Hepatocyte (in vitro differentiated cells): ENCODE measurements at regions not wholly inside any gene's neighbourhood (a gene's known extent, or its start where the extent isn't known, plus 50 kb on each side); places are given as distances from the start of the nearest gene placed in this dataset.

Experiments
- EZH2 ChIP-seq: fragments of 200-600 bp; sonication (generic); IDR thresholded peaks from 2 replicates; pipeline ENCODE4 v1.6.1; 2016; ENCODE audit warnings: antibody characterized with exemption, mild to moderate bottlenecking, borderline replicate concordance
- EZH2phosphoT487 ChIP-seq: fragments of 200-600 bp; sonication (generic); IDR thresholded peaks from one replicate; pipeline ENCODE4 v1.6.1; 2018; ENCODE audit warnings: antibody characterized with exemption, mild to moderate bottlenecking, low read depth, moderate library complexity; ENCODE audit not compliant: unreplicated experiment, severe bottlenecking
- TF ChIP-seq, protein P1 (sequence below): fragments of 200-600 bp; sonication (generic); IDR thresholded peaks from 2 replicates; pipeline ENCODE4 v1.5.1; 2016; ENCODE audit warnings: antibody characterized with exemption, mild to moderate bottlenecking; ENCODE audit not compliant: poor library complexity

DNA sequence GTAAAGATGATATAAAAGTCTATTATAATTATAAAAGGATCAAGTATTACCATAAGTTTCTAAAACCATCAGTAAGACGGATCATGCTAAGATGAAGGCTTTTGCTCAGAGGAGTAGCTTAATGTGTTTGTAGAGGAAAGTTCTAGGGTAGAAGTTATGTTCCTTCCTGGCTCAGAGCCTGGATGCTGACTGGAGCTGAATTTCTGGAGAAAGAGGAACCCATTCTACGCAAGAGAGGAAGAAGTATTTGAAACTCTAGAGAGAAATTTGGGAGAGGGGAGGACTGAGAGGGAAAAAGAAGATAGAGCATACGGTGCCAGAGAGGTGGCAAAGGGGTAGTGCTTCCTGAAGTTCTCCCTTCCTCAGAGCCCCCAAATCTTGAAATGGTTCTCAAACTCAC lies 51.4 kb upstream of the SGCG start:
- TF ChIP-seq, protein P1, sequence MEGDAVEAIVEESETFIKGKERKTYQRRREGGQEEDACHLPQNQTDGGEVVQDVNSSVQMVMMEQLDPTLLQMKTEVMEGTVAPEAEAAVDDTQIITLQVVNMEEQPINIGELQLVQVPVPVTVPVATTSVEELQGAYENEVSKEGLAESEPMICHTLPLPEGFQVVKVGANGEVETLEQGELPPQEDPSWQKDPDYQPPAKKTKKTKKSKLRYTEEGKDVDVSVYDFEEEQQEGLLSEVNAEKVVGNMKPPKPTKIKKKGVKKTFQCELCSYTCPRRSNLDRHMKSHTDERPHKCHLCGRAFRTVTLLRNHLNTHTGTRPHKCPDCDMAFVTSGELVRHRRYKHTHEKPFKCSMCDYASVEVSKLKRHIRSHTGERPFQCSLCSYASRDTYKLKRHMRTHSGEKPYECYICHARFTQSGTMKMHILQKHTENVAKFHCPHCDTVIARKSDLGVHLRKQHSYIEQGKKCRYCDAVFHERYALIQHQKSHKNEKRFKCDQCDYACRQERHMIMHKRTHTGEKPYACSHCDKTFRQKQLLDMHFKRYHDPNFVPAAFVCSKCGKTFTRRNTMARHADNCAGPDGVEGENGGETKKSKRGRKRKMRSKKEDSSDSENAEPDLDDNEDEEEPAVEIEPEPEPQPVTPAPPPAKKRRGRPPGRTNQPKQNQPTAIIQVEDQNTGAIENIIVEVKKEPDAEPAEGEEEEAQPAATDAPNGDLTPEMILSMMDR: no peak
- TF ChIP-seq EZH2phosphoT487 (no peak), EZH2 (no peak)
